Brain microvascular endothelial cell (primary cell): ENCODE measurements at regions not wholly inside any gene's neighbourhood (a gene's known extent, or its start where the extent isn't known, plus 50 kb on each side); places are given as distances from the start of the nearest gene placed in this dataset.
A peak's percentile ranks its signal among the peaks of the same experiment; 100 is the strongest.

Experiments
- DNase-seq: peaks from one replicate; pipeline ENCODE4 v3.0.0-alpha.2; 2020
- H3K27ac ChIP-seq: fragments of 250-450 bp; sonication (Bioruptor Pico); 2 replicates; pipeline ENCODE4 v1.5.1; 2020; ENCODE audit warnings: mild to moderate bottlenecking, moderate library complexity
- H3K27me3 ChIP-seq: fragments of 250-450 bp; sonication (Bioruptor Pico); replicated peaks from 2 replicates; pipeline ENCODE4 v1.5.1; 2020; ENCODE audit warnings: mild to moderate bottlenecking
- H3K36me3 ChIP-seq: fragments of 250-450 bp; sonication (Bioruptor Pico); replicated peaks from 2 replicates; pipeline ENCODE4 v1.5.1; 2020; ENCODE audit warnings: mild to moderate bottlenecking
- H3K4me3 ChIP-seq: 2 replicates; pipeline ENCODE4 v1.5.1; 2011; ENCODE audit warnings: low read depth, mild to moderate bottlenecking, control low read depth, low read length, moderate library complexity
- CTCF ChIP-seq: IDR thresholded peaks from 2 replicates; pipeline ENCODE4 v1.5.1; 2011; ENCODE audit warnings: low read depth, mild to moderate bottlenecking, moderate library complexity, low read length, control low read depth, inconsistent platforms; ENCODE audit errors: missing control alignments
- in situ Hi-C: cut with HindIII; loops from 2 replicates; pipeline ENCODE4 v1.10.0; 2017; ENCODE audit warnings: low sequenced_read_pairs, low pct_ligation_motif_present

GRCh38 chr5:74152625-74153254, 487.8 kb downstream of the ENC1 start:
- no peak for DNase-seq
- no peaks in the 10 kb centered on the region for H3K27me3 ChIP-seq
- no peak overlapping the region for H3K4me3 ChIP-seq
- H3K36me3 ChIP-seq, result no peaks in the 10 kb centered on the region
- no peak overlapping the region for H3K27ac ChIP-seq
- no peak for TF ChIP-seq CTCF
- in situ Hi-C loops, result no loop called here

- no peak for TF ChIP-seq CTCF
- no peak for DNase-seq
- Histone ChIP-seq H3K27me3 (no peaks in the 10 kb centered on the region), H3K36me3 (no peaks in the 10 kb centered on the region), H3K27ac (no peak overlapping the region), H3K4me3 (no peak overlapping the region)
- in situ Hi-C loops, result no loop called here
Observed at GRCh38 chr5:74152136-74152535, 488.4 kb downstream of the ENC1 start.

- H3K4me3 ChIP-seq, result no peak overlapping the region
- DNase-seq, result peak; percentile 31
- H3K27me3 ChIP-seq, result no peaks in the 10 kb centered on the region
- H3K27ac ChIP-seq, result no peak overlapping the region
- in situ Hi-C loops, result no loop called here
- no peaks in the 10 kb centered on the region for H3K36me3 ChIP-seq
- no peak for TF ChIP-seq CTCF
Observed at GRCh38 chr5:74149395-74149794, 491.1 kb downstream of the ENC1 start.

- no peak overlapping the region for H3K4me3 ChIP-seq
- TF ChIP-seq CTCF, result no peak
- no peak overlapping the region for H3K27ac ChIP-seq
- DNase-seq, result no peak
- H3K27me3 ChIP-seq, result no peaks in the 10 kb centered on the region
- no peaks in the 10 kb centered on the region for H3K36me3 ChIP-seq
- in situ Hi-C loops, result no loop called here
Observed at GRCh38 chr5:74148321-74148720, 492.2 kb downstream of the ENC1 start.

- H3K27ac ChIP-seq, result no peak overlapping the region
- no peak for TF ChIP-seq CTCF
- no peaks in the 10 kb centered on the region for H3K27me3 ChIP-seq
- in situ Hi-C loops, result no loop called here
- no peak overlapping the region for H3K4me3 ChIP-seq
- DNase-seq, result no peak
- no peaks in the 10 kb centered on the region for H3K36me3 ChIP-seq
Observed at GRCh38 chr5:74146796-74147195, 493.7 kb downstream of the ENC1 start.

GRCh38 chr5:74145951-74146350, 494.6 kb downstream of the ENC1 start:
- H3K4me3 ChIP-seq, result no peak overlapping the region
- in situ Hi-C loops, result no loop called here
- no peak overlapping the region for H3K27ac ChIP-seq
- DNase-seq, result no peak
- no peaks in the 10 kb centered on the region for H3K27me3 ChIP-seq
- H3K36me3 ChIP-seq, result no peaks in the 10 kb centered on the region
- TF ChIP-seq CTCF, result no peak
